ENCODE measurements at regions not wholly inside any gene's neighbourhood (a gene's known extent, or its start where the extent isn't known, plus 50 kb on each side); places are given as distances from the start of the nearest gene placed in this dataset.

GRCh38 chr15:91472316-91472756 lies 372.3 kb downstream of the SV2B start:
- no peak for DNase-seq

DNA sequence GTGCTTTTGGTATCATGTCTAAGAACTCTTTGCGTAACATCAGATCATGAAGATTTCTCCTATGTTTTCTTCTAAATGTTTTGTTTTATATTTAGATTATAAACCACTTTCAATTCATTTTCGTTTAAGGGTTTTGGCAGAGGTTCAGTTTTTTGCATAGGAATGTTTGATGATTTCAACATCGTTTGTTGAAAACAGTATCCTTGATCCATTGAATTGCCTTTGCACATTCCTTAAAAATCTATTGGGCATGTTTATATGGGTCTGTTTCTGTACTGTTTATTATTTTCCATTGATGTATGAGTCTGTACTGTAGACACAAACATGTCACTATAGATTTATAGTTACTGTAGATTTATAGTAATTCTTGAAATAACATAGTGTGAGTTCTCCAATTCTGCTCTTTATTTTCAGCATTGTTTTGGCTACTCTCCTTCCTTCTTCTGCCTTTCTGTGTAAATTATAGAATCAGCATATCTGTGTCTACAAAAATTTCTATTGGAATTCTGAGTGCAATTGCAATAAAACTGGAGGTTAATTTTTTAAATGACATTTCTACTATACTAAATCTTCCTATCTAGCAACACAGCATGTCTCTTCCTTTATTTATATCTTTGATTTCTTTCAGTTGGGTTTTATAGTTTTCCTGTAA lies 374.0 kb downstream of the SV2B start:
- DNase-seq = no peak

DNA sequence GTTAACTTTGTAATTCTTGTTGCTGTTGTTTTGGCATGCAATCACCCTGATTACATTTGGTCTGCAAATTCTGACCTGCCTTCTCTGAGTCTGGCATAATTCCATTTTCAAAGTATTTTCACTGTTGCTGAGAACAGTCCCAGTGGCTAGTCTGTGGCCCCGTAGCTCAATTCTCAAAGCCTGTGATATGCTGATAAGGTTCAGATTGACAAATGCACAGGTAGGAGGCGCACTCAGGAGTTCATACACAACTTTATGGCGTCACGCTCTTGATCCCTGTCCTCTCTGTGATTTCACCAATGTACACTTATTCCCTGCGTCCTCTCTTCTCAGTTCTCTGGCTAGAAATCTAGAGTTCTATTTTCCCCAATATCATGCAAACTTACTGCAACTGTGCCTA lies 376.6 kb upstream of the SLCO3A1 start:
- DNase-seq = no peak

GRCh38 chr15:91478717-91479191 lies 374.8 kb upstream of the SLCO3A1 start:
- no peak for DNase-seq

DNA sequence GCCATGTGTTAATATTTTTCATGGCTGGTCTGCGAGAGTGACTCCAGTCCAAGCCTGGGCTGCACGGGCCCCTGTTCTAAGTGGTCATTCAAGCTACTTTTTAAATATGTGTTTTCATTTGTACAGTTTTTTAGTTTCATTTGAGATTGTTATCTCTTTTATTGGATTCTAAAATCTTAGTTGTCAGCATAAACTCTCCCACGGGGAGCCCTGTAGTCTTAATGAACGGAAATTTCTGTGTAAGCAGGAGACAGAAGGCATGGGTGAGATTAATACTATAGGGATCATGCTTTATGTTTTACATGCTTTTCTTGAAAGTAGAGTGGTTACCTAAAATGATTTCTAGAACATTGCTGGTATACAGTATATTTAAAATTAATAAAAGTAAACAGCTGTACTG lies 373.1 kb upstream of the SLCO3A1 start:
- DNase-seq = no peak

GRCh38 chr15:91482799-91483198 lies 370.7 kb upstream of the SLCO3A1 start:
- DNase-seq = no peak

DNA sequence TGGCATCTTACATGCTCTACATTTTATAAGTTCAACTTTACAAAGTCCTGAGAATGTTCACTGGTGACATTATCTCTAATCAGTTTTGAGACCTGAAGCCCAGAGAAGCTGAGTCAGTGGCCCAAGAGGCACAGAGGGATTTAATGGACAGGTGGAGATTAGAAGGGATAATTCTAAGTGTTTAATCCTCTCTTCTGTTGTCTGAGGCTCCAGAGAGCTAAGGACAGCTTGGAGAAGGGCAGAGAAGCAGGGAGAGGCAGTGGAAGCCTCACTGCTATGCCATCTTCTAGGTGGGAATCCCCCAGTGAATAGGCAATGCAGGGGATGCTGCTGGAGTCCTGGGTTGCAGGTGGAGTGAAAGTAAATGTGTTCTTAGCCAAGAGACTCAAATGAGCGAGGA lies 369.4 kb upstream of the SLCO3A1 start:
- no peak for DNase-seq

DNA sequence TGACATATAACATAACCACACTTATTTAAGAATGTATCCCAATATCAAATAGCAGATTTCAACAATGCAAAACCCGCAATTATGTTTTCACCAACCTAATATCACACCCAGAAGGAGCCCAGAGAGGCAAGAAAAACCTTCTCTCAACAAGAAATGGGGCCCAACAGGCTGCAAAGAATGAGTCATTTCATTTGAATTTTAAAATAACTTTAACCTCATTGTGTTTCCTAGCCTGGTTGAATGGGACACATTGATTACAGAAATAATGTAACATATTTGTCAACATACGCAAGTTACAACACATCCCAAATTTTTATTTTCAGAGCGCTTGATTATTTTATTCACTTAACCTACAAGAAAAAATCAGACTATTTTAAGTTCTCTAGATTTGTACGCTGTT lies 365.1 kb upstream of the SLCO3A1 start:
- DNase-seq = no peak

DNA sequence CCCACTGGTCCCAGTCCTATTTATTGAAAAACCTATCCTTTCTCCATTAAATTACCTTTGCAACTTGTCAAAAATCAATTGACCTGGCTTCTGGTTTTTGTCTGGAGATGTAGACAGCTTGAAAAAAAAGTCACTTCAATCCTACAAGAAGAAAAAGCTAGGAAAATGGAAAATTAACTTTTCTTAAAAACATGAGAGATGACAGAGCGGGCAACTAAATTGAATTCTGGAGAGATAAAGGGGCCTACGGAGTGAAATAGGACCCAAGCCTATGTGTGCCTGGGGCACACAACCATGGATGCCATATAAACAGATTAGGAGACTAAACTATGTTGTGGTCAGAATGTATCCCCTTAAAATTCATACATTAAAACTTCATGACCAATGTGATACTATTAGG lies 363.3 kb upstream of the SLCO3A1 start:
- DNase-seq = no peak

GRCh38 chr15:91491101-91491950 lies 362.2 kb upstream of the SLCO3A1 start:
- no peak for DNase-seq

DNA sequence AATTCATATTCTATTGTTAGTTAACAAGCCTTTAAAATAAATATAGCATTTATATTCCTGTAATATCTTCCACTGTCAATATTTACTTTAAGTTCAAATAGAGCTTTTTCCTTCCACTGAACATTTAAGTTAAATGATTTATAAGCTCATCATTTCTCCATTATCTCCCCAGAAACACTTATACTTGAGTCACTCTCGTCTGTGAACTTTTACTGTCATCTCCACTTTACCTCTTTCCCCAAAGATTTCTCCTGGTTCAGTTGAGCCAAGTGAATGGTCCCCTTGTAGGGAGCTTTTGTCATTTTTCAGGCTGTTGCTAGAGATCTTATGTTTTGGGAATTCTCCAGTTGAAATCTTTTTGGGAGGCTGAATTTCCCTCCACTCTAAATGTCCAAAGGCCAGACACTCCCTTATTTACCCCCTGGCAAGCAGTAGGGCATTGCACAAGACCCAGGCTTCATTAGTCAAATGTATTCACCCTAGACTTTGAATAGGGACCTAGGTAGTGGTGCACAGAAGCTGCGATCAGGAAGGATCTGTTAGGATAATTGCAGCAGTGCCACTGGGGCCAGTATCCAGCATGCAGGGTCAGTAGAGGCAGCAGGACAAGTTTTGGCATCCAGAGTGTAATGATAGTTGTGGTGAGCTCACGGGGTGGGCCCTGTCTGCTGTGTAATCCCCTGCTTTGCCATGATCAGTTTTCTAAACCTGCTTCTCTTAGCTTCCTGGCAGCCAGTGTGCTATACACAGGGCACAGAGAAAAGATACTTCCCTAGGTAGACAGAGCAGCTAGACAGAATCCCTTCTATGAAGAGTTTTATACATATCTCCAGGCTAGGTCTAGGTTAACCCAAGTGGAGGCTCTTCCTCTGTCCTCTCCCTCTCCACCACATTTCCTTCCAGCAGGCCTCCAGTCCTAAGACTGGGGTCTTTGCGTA lies 356.5 kb upstream of the SLCO3A1 start:
- no peak for DNase-seq

- DNase-seq = no peak
Measured at GRCh38 chr15:91498046-91498748, 355.3 kb upstream of the SLCO3A1 start.

DNA sequence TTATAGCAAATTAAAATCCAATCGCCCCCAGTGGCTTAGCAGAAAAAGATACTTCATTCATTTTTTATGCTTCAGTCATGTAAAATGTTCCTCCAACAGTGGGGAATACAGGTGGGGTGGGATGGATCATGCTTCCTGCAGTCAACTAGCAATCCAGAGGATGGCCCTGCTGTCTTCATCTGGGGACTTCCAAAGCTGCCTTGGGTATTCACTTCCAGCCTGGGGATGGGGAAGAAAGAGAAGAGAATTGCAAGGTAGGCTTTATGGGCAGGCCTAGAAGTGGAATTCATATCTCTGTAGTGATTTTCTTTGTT lies 354.8 kb upstream of the SLCO3A1 start:
- DNase-seq = no peak

GRCh38 chr15:91499774-91500383 lies 353.6 kb upstream of the SLCO3A1 start:
- no peak for DNase-seq

- DNase-seq = no peak
Measured at GRCh38 chr15:91508633-91509032, 344.9 kb upstream of the SLCO3A1 start.

- no peak for DNase-seq
Measured at GRCh38 chr15:91514147-91514546, 339.4 kb upstream of the SLCO3A1 start.

DNA sequence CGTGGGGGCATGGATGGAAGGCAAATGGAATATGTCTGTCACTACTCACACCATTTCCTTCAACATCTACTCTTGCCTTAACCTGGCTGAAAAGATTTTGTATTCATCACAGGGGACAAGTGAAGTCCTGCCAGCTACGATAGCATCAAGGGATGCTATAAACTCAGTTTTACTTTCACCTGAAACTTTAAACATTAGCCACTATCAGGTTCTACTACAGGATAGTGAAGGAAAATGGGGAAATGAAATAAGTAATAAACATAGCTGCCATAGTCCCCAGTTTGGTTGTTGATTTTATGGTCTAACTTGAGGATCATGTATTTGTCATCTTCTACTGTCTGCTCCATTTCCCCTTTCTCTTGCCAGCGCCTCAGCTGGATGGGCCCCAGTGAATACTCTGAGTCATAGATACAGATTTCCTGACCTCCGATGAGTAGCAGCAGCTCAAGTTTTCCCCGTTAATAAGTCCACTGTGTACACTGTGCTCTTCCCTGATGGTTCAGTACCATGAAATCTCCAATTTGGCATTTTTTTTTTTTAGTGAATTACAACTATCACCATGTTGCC lies 338.2 kb upstream of the SLCO3A1 start:
- no peak for DNase-seq

- no peak for DNase-seq
Measured at GRCh38 chr15:91516866-91517265, 336.6 kb upstream of the SLCO3A1 start.

DNA sequence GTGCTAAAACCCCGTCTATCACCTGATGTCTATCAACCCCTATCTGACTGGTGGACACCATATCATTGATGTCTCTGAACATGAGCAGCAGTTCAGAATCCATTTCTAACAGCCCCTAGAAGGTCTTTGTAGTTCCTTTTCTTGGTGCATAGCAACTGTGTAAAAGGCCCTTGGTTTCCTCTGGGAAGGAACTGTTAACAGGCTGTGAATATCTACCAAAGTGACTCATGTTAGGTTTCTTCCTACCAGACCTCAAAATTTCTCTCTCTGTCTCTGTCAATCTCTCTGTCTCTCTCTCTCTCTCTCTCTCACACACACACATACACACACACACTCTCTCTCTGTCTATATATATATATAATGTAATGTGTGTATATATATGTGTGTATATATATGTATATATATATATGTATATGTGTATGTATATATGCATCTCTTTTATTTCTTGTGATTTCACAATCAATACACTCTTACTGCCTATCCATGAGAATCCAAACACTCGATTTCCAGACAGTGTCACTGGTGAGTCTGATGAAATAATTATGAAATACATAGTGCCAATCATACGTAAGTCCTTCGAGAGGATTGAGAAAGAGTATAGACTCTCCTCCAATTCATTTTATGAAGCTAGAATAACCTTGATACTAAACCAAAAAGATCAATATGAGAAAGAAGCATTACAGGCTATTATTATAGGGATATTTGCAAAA lies 335.9 kb upstream of the SLCO3A1 start:
- DNase-seq = no peak

- DNase-seq = no peak
Measured at GRCh38 chr15:91520850-91521249, 332.7 kb upstream of the SLCO3A1 start.
